GM21825 (cell line): ENCODE measurements at regions not wholly inside any gene's neighbourhood (a gene's known extent, or its start where the extent isn't known, plus 50 kb on each side); places are given as distances from the start of the nearest gene placed in this dataset.

Experiments
- ATAC-seq: cut with Tn5 transposase; IDR thresholded peaks from one replicate; pipeline ENCODE4 v1.9.1; 2021; ENCODE audit warnings: mild to moderate bottlenecking, moderate library complexity; ENCODE audit not compliant: unreplicated experiment

GRCh38 chr12:93128332-93128707, 199.2 kb upstream of the EEA1 start:
- ATAC-seq, result no peak

GRCh38 chr12:93130366-93131054, 201.4 kb upstream of the EEA1 start:
- ATAC-seq, result no peak

GRCh38 chr12:93133361-93133760, 204.3 kb upstream of the EEA1 start:
- no peak for ATAC-seq

- ATAC-seq, result no peak
Observed at GRCh38 chr12:93134175-93134890, 205.2 kb upstream of the EEA1 start.

GRCh38 chr12:93134893-93135285, 205.8 kb upstream of the EEA1 start:
- no peak for ATAC-seq

GRCh38 chr12:93135286-93136239, 206.5 kb upstream of the EEA1 start:
- ATAC-seq, result peak; percentile 32

- ATAC-seq, result no peak
Observed at GRCh38 chr12:93136253-93137055, 207.4 kb upstream of the EEA1 start.

- peak; percentile 44 for ATAC-seq
Observed at GRCh38 chr12:93137656-93138612, 208.8 kb upstream of the EEA1 start.

GRCh38 chr12:93139028-93139665, 210.1 kb upstream of the EEA1 start:
- ATAC-seq, result peak; percentile 48

GRCh38 chr12:93140325-93140724, 211.2 kb upstream of the EEA1 start:
- ATAC-seq, result no peak

GRCh38 chr12:93140801-93141200, 211.7 kb upstream of the EEA1 start:
- no peak for ATAC-seq

GRCh38 chr12:93142881-93143280, 213.8 kb upstream of the EEA1 start:
- ATAC-seq, result no peak

GRCh38 chr12:93144109-93144508, 215.0 kb upstream of the EEA1 start:
- no peak for ATAC-seq

- no peak for ATAC-seq
Observed at GRCh38 chr12:93145086-93145485, 216.0 kb upstream of the EEA1 start.

GRCh38 chr12:93146263-93146939, 217.3 kb upstream of the EEA1 start:
- no peak for ATAC-seq

- no peak for ATAC-seq
Observed at GRCh38 chr12:93146970-93147369, 217.9 kb upstream of the EEA1 start.

GRCh38 chr12:93148412-93148811, 219.3 kb upstream of the EEA1 start:
- ATAC-seq, result no peak

GRCh38 chr12:93149229-93149628, 220.1 kb upstream of the EEA1 start:
- no peak for ATAC-seq
